ENCODE measurements at regions not wholly inside any gene's neighbourhood (a gene's known extent, or its start where the extent isn't known, plus 50 kb on each side); places are given as distances from the start of the nearest gene placed in this dataset.

- Histone ChIP-seq H3K36me3 (ENCODE audit: control insufficient read depth in 4 of 4, insufficient read depth in 3 of 4, low read depth in 1 of 4, low read length in 3 of 4) (no peaks in the 10 kb centered on the region), H3K9me3 (ENCODE audit: control insufficient read depth in 4 of 4, low read length in 3 of 4) (no peaks in the 10 kb centered on the region), H3K27ac (ENCODE audit: low read depth in 1 of 2, low read length in 2 of 2) (no peak overlapping the region), H3K9ac (ENCODE audit: low read depth in 1 of 2, low read length in 2 of 2) (no peak overlapping the region), H3K27me3 (ENCODE audit: control insufficient read depth in 4 of 4, insufficient read depth in 4 of 4, low read length in 3 of 4) (peaks cover 0 to 9% (median 0%) of the 10 kb centered on the region in 4 donors), H3K4me1 (ENCODE audit: control insufficient read depth in 4 of 4, insufficient read depth in 4 of 4, low read length in 3 of 4) (no peaks in the 10 kb centered on the region), H3K4me3 (ENCODE audit: low read depth in 1 of 3, low read length in 3 of 3) (no peak overlapping the region)
- no peak for DNase-seq (ENCODE audit: low spot score)
- TF ChIP-seq JUND (IDR thresholded peaks at IDR 0.05) (no peak), RXRA (IDR thresholded peaks at IDR 0.05) (no peak), YY1 (IDR thresholded peaks at IDR 0.05) (no peak), HNF4A (conservative IDR thresholded peaks at IDR 0.05) (no peak), SP1 (IDR thresholded peaks at IDR 0.05) (no peak), NR2F2 (IDR thresholded peaks at IDR 0.05) (no peak), MAX (IDR thresholded peaks at IDR 0.05) (no peak), TAF1 (conservative IDR thresholded peaks at IDR 0.05) (no peak), ATF3 (IDR thresholded peaks at IDR 0.05) (no peak), EGR1 (IDR thresholded peaks at IDR 0.05; ENCODE audit: low read depth in 2 of 2) (no peak), HNF4G (IDR thresholded peaks at IDR 0.05) (no peak)
- TF ChIP-seq, protein P1, sequence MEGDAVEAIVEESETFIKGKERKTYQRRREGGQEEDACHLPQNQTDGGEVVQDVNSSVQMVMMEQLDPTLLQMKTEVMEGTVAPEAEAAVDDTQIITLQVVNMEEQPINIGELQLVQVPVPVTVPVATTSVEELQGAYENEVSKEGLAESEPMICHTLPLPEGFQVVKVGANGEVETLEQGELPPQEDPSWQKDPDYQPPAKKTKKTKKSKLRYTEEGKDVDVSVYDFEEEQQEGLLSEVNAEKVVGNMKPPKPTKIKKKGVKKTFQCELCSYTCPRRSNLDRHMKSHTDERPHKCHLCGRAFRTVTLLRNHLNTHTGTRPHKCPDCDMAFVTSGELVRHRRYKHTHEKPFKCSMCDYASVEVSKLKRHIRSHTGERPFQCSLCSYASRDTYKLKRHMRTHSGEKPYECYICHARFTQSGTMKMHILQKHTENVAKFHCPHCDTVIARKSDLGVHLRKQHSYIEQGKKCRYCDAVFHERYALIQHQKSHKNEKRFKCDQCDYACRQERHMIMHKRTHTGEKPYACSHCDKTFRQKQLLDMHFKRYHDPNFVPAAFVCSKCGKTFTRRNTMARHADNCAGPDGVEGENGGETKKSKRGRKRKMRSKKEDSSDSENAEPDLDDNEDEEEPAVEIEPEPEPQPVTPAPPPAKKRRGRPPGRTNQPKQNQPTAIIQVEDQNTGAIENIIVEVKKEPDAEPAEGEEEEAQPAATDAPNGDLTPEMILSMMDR (IDR thresholded peaks at IDR 0.05; ENCODE audit: low read depth, low read length, missing input control): no peak
Measured at GRCh38 chr15:69896606-69897005, 201.1 kb downstream of the TLE3 start.

GRCh38 chr15:69897061-69897460 is 200.7 kb downstream of the TLE3 start:
- Histone ChIP-seq H3K27me3 (ENCODE audit: control insufficient read depth in 4 of 4, insufficient read depth in 4 of 4, low read length in 3 of 4) (peaks cover 0 to 9% (median 0%) of the 10 kb centered on the region in 4 donors), H3K36me3 (ENCODE audit: control insufficient read depth in 4 of 4, insufficient read depth in 3 of 4, low read depth in 1 of 4, low read length in 3 of 4) (no peaks in the 10 kb centered on the region), H3K9me3 (ENCODE audit: control insufficient read depth in 4 of 4, low read length in 3 of 4) (no peaks in the 10 kb centered on the region), H3K27ac (ENCODE audit: low read depth in 1 of 2, low read length in 2 of 2) (no peak overlapping the region), H3K9ac (ENCODE audit: low read depth in 1 of 2, low read length in 2 of 2) (no peak overlapping the region), H3K4me1 (ENCODE audit: control insufficient read depth in 4 of 4, insufficient read depth in 4 of 4, low read length in 3 of 4) (no peaks in the 10 kb centered on the region), H3K4me3 (ENCODE audit: low read depth in 1 of 3, low read length in 3 of 3) (no peak overlapping the region)
- DNase-seq (ENCODE audit: low spot score): no peak
- WGBS: 90% methylated on average over 4 of the region's 4 CpGs
- TF ChIP-seq SP1 (IDR thresholded peaks at IDR 0.05): no peak
- no peak for TF ChIP-seq HNF4A (conservative IDR thresholded peaks at IDR 0.05)
- TF ChIP-seq MAX (IDR thresholded peaks at IDR 0.05): no peak
- TF ChIP-seq YY1 (IDR thresholded peaks at IDR 0.05): no peak
- TF ChIP-seq FOXA2 (IDR thresholded peaks at IDR 0.05): no peak
- TF ChIP-seq, protein P2, sequence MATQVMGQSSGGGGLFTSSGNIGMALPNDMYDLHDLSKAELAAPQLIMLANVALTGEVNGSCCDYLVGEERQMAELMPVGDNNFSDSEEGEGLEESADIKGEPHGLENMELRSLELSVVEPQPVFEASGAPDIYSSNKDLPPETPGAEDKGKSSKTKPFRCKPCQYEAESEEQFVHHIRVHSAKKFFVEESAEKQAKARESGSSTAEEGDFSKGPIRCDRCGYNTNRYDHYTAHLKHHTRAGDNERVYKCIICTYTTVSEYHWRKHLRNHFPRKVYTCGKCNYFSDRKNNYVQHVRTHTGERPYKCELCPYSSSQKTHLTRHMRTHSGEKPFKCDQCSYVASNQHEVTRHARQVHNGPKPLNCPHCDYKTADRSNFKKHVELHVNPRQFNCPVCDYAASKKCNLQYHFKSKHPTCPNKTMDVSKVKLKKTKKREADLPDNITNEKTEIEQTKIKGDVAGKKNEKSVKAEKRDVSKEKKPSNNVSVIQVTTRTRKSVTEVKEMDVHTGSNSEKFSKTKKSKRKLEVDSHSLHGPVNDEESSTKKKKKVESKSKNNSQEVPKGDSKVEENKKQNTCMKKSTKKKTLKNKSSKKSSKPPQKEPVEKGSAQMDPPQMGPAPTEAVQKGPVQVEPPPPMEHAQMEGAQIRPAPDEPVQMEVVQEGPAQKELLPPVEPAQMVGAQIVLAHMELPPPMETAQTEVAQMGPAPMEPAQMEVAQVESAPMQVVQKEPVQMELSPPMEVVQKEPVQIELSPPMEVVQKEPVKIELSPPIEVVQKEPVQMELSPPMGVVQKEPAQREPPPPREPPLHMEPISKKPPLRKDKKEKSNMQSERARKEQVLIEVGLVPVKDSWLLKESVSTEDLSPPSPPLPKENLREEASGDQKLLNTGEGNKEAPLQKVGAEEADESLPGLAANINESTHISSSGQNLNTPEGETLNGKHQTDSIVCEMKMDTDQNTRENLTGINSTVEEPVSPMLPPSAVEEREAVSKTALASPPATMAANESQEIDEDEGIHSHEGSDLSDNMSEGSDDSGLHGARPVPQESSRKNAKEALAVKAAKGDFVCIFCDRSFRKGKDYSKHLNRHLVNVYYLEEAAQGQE (IDR thresholded peaks at IDR 0.05): no peak
- TF ChIP-seq JUND (IDR thresholded peaks at IDR 0.05): no peak
- TF ChIP-seq, protein P1 (IDR thresholded peaks at IDR 0.05; ENCODE audit: low read depth, low read length, missing input control): no peak
- no peak for TF ChIP-seq HNF4G (IDR thresholded peaks at IDR 0.05)
- no peak for TF ChIP-seq ZBTB33 (IDR thresholded peaks at IDR 0.05)
- TF ChIP-seq GABPA (IDR thresholded peaks at IDR 0.05 in 1 of 2, conservative IDR thresholded peaks at IDR 0.05 in 1 of 2): no peak
- no peak for TF ChIP-seq TAF1 (conservative IDR thresholded peaks at IDR 0.05)
- TF ChIP-seq EGR1 (IDR thresholded peaks at IDR 0.05; ENCODE audit: low read depth in 2 of 2): no peak
- TF ChIP-seq RAD21 (IDR thresholded peaks at IDR 0.05): no peak
- no peak for TF ChIP-seq NR2F2 (IDR thresholded peaks at IDR 0.05)
- no peak for TF ChIP-seq FOXA1 (IDR thresholded peaks at IDR 0.05)
- TF ChIP-seq ATF3 (IDR thresholded peaks at IDR 0.05): no peak
- no peak for TF ChIP-seq RXRA (IDR thresholded peaks at IDR 0.05)

Data from liver (tissue), 8 donors.